GM12878 (cell line): ENCODE measurements at regions not wholly inside any gene's neighbourhood (a gene's known extent, or its start where the extent isn't known, plus 50 kb on each side); places are given as distances from the start of the nearest gene placed in this dataset.

Experiments used
- ATAC-seq: fragments of 200-7000 bp; cut with Tn5 transposase; 3 replicates; pipeline ENCODE4 v1.9.1; 2020; ENCODE audit warnings: mild to moderate bottlenecking, moderate library complexity
- BruUV-seq: library from RNA; stranded (reverse); fragments of 400-500 nt; replicated peaks from 2 replicates; lab custom pipeline; 2021; lab: Mats Ljungman, UMichigan
- CTCF ChIA-PET: fragments of 300-600 bp; sonication (Branson Sonifier 250); formaldehyde crosslinking; extraction: SDS; loops from one replicate; lab custom pipeline; 2021; ENCODE audit warnings: inconsistent platforms; lab: Yijun Ruan, JAX
- POLR2A ChIA-PET: fragments of 350-600 bp; formaldehyde crosslinking; extraction: SDS; loops from one replicate; lab custom pipeline; 2021; ENCODE audit warnings: inconsistent platforms; lab: Charles Lee
- RAD21 ChIA-PET: fragments of 300-600 bp; sonication (Branson Sonifier 250); formaldehyde crosslinking; loops from one replicate; lab custom pipeline; 2023; ENCODE audit warnings: antibody characterized with exemption; ENCODE audit not compliant: unreplicated experiment; lab: Charles Lee
- SMC1A ChIA-PET: fragments of 300-600 bp; sonication (Branson Sonifier 250); formaldehyde crosslinking; loops from one replicate; lab custom pipeline; 2023; ENCODE audit not compliant: unreplicated experiment, uncharacterized antibody; lab: Charles Lee
- DNase-seq: peaks from one replicate; pipeline ENCODE4 v3.0.0-alpha.2; 2011; ENCODE audit warnings: low read depth, low spot score
- FAIRE-seq: peaks from 3 replicates; lab custom pipeline; 2011; peaks lifted over from hg19 to GRCh38; lab: Jason Lieb, UNC
- H2AFZ ChIP-seq: 2 replicates; pipeline ENCODE4 v1.6.0; 2011; ENCODE audit warnings: low read depth, low read length, control low read depth; ENCODE audit not compliant: control insufficient read depth
- H3K27ac ChIP-seq: 2 replicates; pipeline ENCODE4 v1.5.1; 2011; ENCODE audit warnings: control low read depth; ENCODE audit not compliant: control insufficient read depth, insufficient read depth
- H3K27me3 ChIP-seq, 2 experiments: replicated peaks in 1 of 2; 2 replicates each; pipeline versions ENCODE4 v1.6.0 to v1.6.1; 2011; ENCODE audit warnings: low read length in 1 of 2; ENCODE audit not compliant: control insufficient read depth in 2 of 2, insufficient read depth in 2 of 2
- H3K36me3 ChIP-seq, 2 experiments: 2 replicates each; pipeline ENCODE4 v1.5.1; 2011; ENCODE audit warnings: low read length in 1 of 2; ENCODE audit not compliant: control insufficient read depth in 2 of 2, insufficient read depth in 2 of 2
- H3K4me1 ChIP-seq: 2 replicates; pipeline ENCODE4 v1.6.1; 2011; ENCODE audit warnings: mild to moderate bottlenecking, low read length, moderate library complexity, mixed read lengths; ENCODE audit not compliant: control insufficient read depth, insufficient read depth
- H3K4me2 ChIP-seq: 2 replicates; pipeline ENCODE4 v1.6.0; 2011; ENCODE audit warnings: control low read depth; ENCODE audit not compliant: control insufficient read depth, insufficient read depth
- H3K4me3 ChIP-seq: fragments of 200-600 bp; sonication (generic); 2 replicates; pipeline ENCODE4 v1.5.1; 2016
- H3K79me2 ChIP-seq: 2 replicates; pipeline ENCODE4 v1.6.0; 2011; ENCODE audit warnings: low read length; ENCODE audit not compliant: control insufficient read depth, insufficient read depth
- H3K9ac ChIP-seq: 2 replicates; pipeline ENCODE4 v1.8.0; 2011; ENCODE audit warnings: low read length, control low read depth, mixed read lengths; ENCODE audit not compliant: control insufficient read depth, insufficient read depth
- H3K9me3 ChIP-seq: replicated peaks from 3 replicates; pipeline ENCODE4 v1.5.1; 2011; ENCODE audit warnings: mild to moderate bottlenecking, low read length; ENCODE audit not compliant: control insufficient read depth, insufficient read depth
- H4K20me1 ChIP-seq: 2 replicates; pipeline ENCODE4 v1.6.0; 2011; ENCODE audit not compliant: control insufficient read depth, insufficient read depth
- BACH1 ChIP-seq: fragments of 450-650 bp; IDR thresholded peaks from 2 replicates; pipeline ENCODE4 v1.6.1; 2017; ENCODE audit warnings: mild to moderate bottlenecking, borderline replicate concordance
- BHLHE40 ChIP-seq, 2 experiments: fragments of 450-650 bp in 1 of 2; IDR thresholded peaks; 2 replicates each; pipeline ENCODE4 v1.6.1; 2011 to 2017; ENCODE audit warnings: low read depth in 2 of 2, borderline replicate concordance in 1 of 2, improper control_type of control experiment in 1 of 2, low read length in 1 of 2, mild to moderate bottlenecking in 1 of 2
- CBX3 ChIP-seq: fragments of 200-600 bp; sonication (generic); IDR thresholded peaks from 2 replicates; pipeline ENCODE4 v1.6.1; 2016; ENCODE audit warnings: low read depth, borderline replicate concordance
- E2F8 ChIP-seq: fragments of 450-650 bp; IDR thresholded peaks from 2 replicates; pipeline ENCODE4 v1.6.1; 2018; ENCODE audit warnings: mild to moderate bottlenecking, low read depth, moderate library complexity; ENCODE audit not compliant: partially characterized antibody
- ESRRA ChIP-seq: IDR thresholded peaks from 2 replicates; pipeline ENCODE4 v1.6.1; 2012; ENCODE audit warnings: mild to moderate bottlenecking, low read length, improper control_type of control experiment
- ETV6 ChIP-seq, 2 experiments: fragments of 450-650 bp in 1 of 2; IDR thresholded peaks in 1 of 2; conservative IDR thresholded peaks in 1 of 2; 2 replicates each; pipeline ENCODE4 v1.6.1; 2014; ENCODE audit warnings: antibody characterized with exemption in 1 of 2, borderline replicate concordance in 1 of 2, low read depth in 1 of 2, mild to moderate bottlenecking in 1 of 2, moderate library complexity in 1 of 2
- FOXK2 ChIP-seq: fragments of 450-650 bp; IDR thresholded peaks from 2 replicates; pipeline ENCODE4 v1.6.1; 2017; ENCODE audit warnings: mild to moderate bottlenecking, moderate library complexity
- IRF5 ChIP-seq: fragments of 450-650 bp; IDR thresholded peaks from 2 replicates; pipeline ENCODE4 v1.6.1; 2017; ENCODE audit warnings: borderline replicate concordance
- NFXL1 ChIP-seq: fragments of 450-650 bp; IDR thresholded peaks from 2 replicates; pipeline ENCODE4 v1.6.1; 2017; ENCODE audit warnings: antibody characterized with exemption, mild to moderate bottlenecking, borderline replicate concordance
- NR2F1 ChIP-seq: fragments of 450-650 bp; conservative IDR thresholded peaks from 2 replicates; pipeline ENCODE4 v1.6.1; 2017; ENCODE audit warnings: mild to moderate bottlenecking
- POU2F2 ChIP-seq: IDR thresholded peaks from 3 replicates; pipeline ENCODE4 v1.6.1; 2011; ENCODE audit warnings: low read depth, mild to moderate bottlenecking, low read length, borderline replicate concordance
- RAD21 ChIP-seq: IDR thresholded peaks from 2 replicates; pipeline ENCODE4 v1.6.1; 2011; ENCODE audit warnings: mild to moderate bottlenecking, low read depth, low read length, moderate library complexity; ENCODE audit not compliant: insufficient read depth
- RAD51 ChIP-seq: fragments of 450-650 bp; IDR thresholded peaks from 2 replicates; pipeline ENCODE4 v1.6.1; 2016; ENCODE audit warnings: moderate library complexity, mild to moderate bottlenecking, inconsistent platforms
- RUNX3 ChIP-seq: IDR thresholded peaks from 2 replicates; pipeline ENCODE4 v1.6.1; 2012; ENCODE audit warnings: low read length, inconsistent platforms
- SKIL ChIP-seq: fragments of 450-650 bp; IDR thresholded peaks from 2 replicates; pipeline ENCODE4 v1.6.1; 2017; ENCODE audit warnings: mild to moderate bottlenecking, low read depth, inconsistent platforms; ENCODE audit not compliant: poor library complexity, severe bottlenecking
- TBL1XR1 ChIP-seq: IDR thresholded peaks from 2 replicates; pipeline ENCODE4 v1.6.1; 2012; ENCODE audit warnings: low read depth, low read length, improper control_type of control experiment
- ZNF384 ChIP-seq: IDR thresholded peaks from 2 replicates; pipeline ENCODE4 v1.6.1; 2012; ENCODE audit warnings: low read depth, mild to moderate bottlenecking, low read length, improper control_type of control experiment, borderline replicate concordance
- WGBS: methylation state at CpG from one replicate; pipeline ENCODE4 v1.1.6; 2016; ENCODE audit warnings: low lambda C conversion rate; ENCODE audit not compliant: insufficient replicate concordance, insufficient coverage; ENCODE audit errors: missing lambda C conversion rate; 5-methylcytosine and 5-hydroxymethylcytosine counted together
- in situ Hi-C: fragments of 300-500 bp; cut with MboI; formaldehyde crosslinking; loops from 9 replicates; pipeline ENCODE4 v1.14.3; 2018; ENCODE audit warnings: mixed read lengths
- intact Hi-C: fragments of 100-400 bp; cut with micrococcal nuclease; formaldehyde crosslinking; loops from one replicate; pipeline ENCODE4 v1.14.2; 2022; ENCODE audit not compliant: unreplicated experiment

GRCh38 chr5:102018690-102019089 lies 277.4 kb downstream of the SLCO4C1 start:
- H3K79me2 ChIP-seq = no peaks in the 10 kb centered on the region
- no peak for TF ChIP-seq CBX3
- TF ChIP-seq SKIL = no peak
- no peak for TF ChIP-seq NR2F1
- TF ChIP-seq TBL1XR1 = no peak
- no peak for TF ChIP-seq POU2F2
- no peak for TF ChIP-seq ESRRA
- no peak for TF ChIP-seq BHLHE40 (IDR thresholded peaks at IDR 0.05; ENCODE audit: borderline replicate concordance in 1 of 2, low read depth in 2 of 2, low read length in 1 of 2)
- TF ChIP-seq BACH1 = no peak
- TF ChIP-seq RAD21 = no peak
- TF ChIP-seq E2F8 = no peak
- TF ChIP-seq RAD51 = no peak
- TF ChIP-seq ZNF384 = no peak
- no peak for TF ChIP-seq FOXK2
- TF ChIP-seq RUNX3 = no peak
- no peak for TF ChIP-seq IRF5
- TF ChIP-seq ETV6 (conservative IDR thresholded peaks at IDR 0.05 in 1 of 2, IDR thresholded peaks at IDR 0.05 in 1 of 2; ENCODE audit: borderline replicate concordance in 1 of 2, low read depth in 1 of 2) = no peak
- no peak for TF ChIP-seq NFXL1
- TF ChIP-seq, all 136 proteins: peak for 0
- H3K4me1 ChIP-seq = no peaks in the 10 kb centered on the region
- H3K4me2 ChIP-seq = no peak overlapping the region
- in situ Hi-C loops (no loop called here), intact Hi-C loops (no loop called here)
- no peaks in the 10 kb centered on the region for H4K20me1 ChIP-seq
- no peaks in the 10 kb centered on the region for H3K9me3 ChIP-seq
- H3K27ac ChIP-seq = no peak overlapping the region
- no peaks in the 10 kb centered on the region for H3K36me3 ChIP-seq
- ChIA-PET CTCF (interaction anchor here (0.6 kb wide), 1 partner anchor 1137 kb away, joined by 3 read pairs; no protein-coding TSS in a partner anchor), SMC1A (no interaction called here), POLR2A (no interaction called here), RAD21 (no interaction called here)
- H3K9ac ChIP-seq = no peak overlapping the region
- H3K4me3 ChIP-seq = no peak overlapping the region
- no peak overlapping the region for H2AFZ ChIP-seq
- FAIRE-seq = no peak
- BruUV-seq = no TSS peak
- DNase-seq = no peak
- H3K27me3 ChIP-seq = no peaks in the 10 kb centered on the region
- ATAC-seq = no peak
- 48% methylated on average over 8 of the region's 8 CpGs for WGBS
